ENCODE measurements at regions not wholly inside any gene's neighbourhood (a gene's known extent, or its start where the extent isn't known, plus 50 kb on each side); places are given as distances from the start of the nearest gene placed in this dataset.
"Not testable (repeated sequence)": the region's sequence is repeated elsewhere in the genome, so short reads cannot be mapped to it uniquely, and the experiment has no call there.

GRCh38 chr11:71639916-71640315 lies 57.2 kb upstream of the KRTAP5-11 start:
- not testable (repeated sequence) for TF ChIP-seq ZBTB33 (IDR thresholded peaks at IDR 0.05); YY1 (IDR thresholded peaks at IDR 0.05); CTCF (IDR thresholded peaks at IDR 0.05; ENCODE audit: low read depth, low read length, missing input control); REST (IDR thresholded peaks at IDR 0.05); TAF1 (conservative IDR thresholded peaks at IDR 0.05); JUND (IDR thresholded peaks at IDR 0.05); GABPA (IDR thresholded peaks at IDR 0.05 in 1 of 2, conservative IDR thresholded peaks at IDR 0.05 in 1 of 2); RAD21 (IDR thresholded peaks at IDR 0.05); ATF3 (IDR thresholded peaks at IDR 0.05)
